Left lung (tissue), 4 donors: ENCODE measurements at regions not wholly inside any gene's neighbourhood (a gene's known extent, or its start where the extent isn't known, plus 50 kb on each side); places are given as distances from the start of the nearest gene placed in this dataset.
"Not testable (repeated sequence)": the region's sequence is repeated elsewhere in the genome, so short reads cannot be mapped to it uniquely, and the experiment has no call there.

Experiments
- ATAC-seq: fragments of 200-7000 bp; cut with Tn5 transposase; one replicate; pipeline ENCODE4 v1.9.1; 2020; ENCODE audit warnings: moderate library complexity
- DNase-seq, 4 donors: peaks; one replicate each; pipeline ENCODE4 v3.0.0-alpha.2; 2013 to 2020
- H3K27ac ChIP-seq, 2 donors: fragments of 200-600 bp; sonication (generic) in 1 of 2; one replicate each; pipeline versions ENCODE4 v1.5.0 to v1.8.0; 2020 to 2021
- H3K27me3 ChIP-seq, 2 donors: fragments of 200-600 bp; sonication (generic) in 1 of 2; one replicate each; pipeline versions ENCODE4 v1.5.0 to v1.8.0; 2020 to 2021
- H3K36me3 ChIP-seq, 2 donors: fragments of 200-600 bp; sonication (generic) in 1 of 2; one replicate each; pipeline versions ENCODE4 v1.5.0 to v1.8.0; 2020 to 2021
- H3K4me1 ChIP-seq, 2 donors: fragments of 200-600 bp; one replicate each; pipeline ENCODE4 v1.8.0; 2021
- H3K4me3 ChIP-seq, 2 donors: fragments of 200-600 bp; sonication (generic) in 1 of 2; one replicate each; pipeline versions ENCODE4 v1.5.0 to v1.8.0; 2020 to 2021; ENCODE audit warnings: mild to moderate bottlenecking in 1 of 2
- H3K9me3 ChIP-seq, 2 donors: fragments of 200-600 bp; sonication (generic) in 1 of 2; one replicate each; pipeline versions ENCODE4 v1.5.0 to v1.8.0; 2020 to 2021
- CTCF ChIP-seq, 2 donors: fragments of 200-600 bp; sonication (generic) in 1 of 2; IDR thresholded peaks; one replicate each; pipeline versions ENCODE4 v1.5.0 to v1.8.0; 2021; ENCODE audit warnings: antibody characterized with exemption in 2 of 2
- intact Hi-C, 2 donors: fragments of 100-400 bp; cut with DNase I; formaldehyde crosslinking; loops; one replicate each; pipeline versions ENCODE4 v1.11.2 to v1.14.2; 2022
- donor health status: DM: no; HTN: yes; CAD: no.
- donor health status: DM: no; HTN: no; CAD: no.

DNA sequence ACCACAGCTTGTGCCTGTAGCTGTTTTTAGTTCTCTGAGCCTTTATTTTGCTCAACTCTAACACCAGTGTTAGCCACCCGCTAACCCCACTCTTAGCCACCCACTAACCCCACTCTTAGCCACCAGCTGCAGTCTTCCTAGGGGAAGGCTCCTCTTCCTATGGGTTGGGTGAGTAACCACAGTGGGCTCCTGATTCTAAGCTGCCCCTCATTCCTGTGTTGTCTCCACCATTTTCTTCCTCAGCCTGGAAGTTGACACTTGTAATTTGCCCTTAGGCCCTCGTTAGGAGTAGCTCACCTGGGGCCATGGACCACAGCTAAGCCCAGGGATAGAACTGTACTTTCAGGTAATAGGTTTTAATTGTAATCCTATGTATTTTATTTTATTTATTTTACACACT, 782.9 kb upstream of the TPTE start:
- no peak for TF ChIP-seq CTCF (IDR thresholded peaks at IDR 0.05)
- H3K27ac ChIP-seq: no peak overlapping the region
- peaks cover 0 to 5% of the 10 kb centered on the region in 2 donors for H3K27me3 ChIP-seq
- ATAC-seq: peak; percentile 15
- no peak for DNase-seq
- H3K4me1 ChIP-seq: no peaks in the 10 kb centered on the region
- H3K4me3 ChIP-seq: no peak overlapping the region
- H3K36me3 ChIP-seq: no peaks in the 10 kb centered on the region
- H3K9me3 ChIP-seq: peaks cover 5 to 78% of the 10 kb centered on the region in 2 donors
- intact Hi-C loops: no loop called here

DNA sequence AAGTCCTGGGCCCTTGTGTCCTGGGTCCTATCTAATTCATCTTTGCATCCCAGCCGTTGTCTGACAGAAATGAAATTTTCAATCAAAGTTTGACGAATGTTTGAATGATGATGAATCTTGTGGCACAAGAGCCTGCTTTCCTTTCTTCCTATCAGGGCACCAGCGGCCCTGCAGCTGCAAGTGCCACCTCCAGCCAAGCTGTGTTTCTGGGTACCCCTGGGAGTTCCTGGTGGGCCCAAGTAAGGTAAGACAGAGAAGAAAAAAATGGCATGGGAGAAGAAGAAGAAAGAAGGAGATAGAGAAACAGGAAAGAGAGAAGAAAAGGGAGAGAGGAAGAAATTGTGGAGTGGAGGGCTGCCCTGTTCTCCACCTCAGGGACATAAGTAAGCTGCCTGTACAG, 782.1 kb upstream of the TPTE start:
- no peak overlapping the region for H3K4me3 ChIP-seq
- H3K27ac ChIP-seq: no peak overlapping the region
- no peak for TF ChIP-seq CTCF (IDR thresholded peaks at IDR 0.05)
- DNase-seq (peak in 1 of 4 donors; percentile 61), ATAC-seq (no peak)
- peaks cover 5 to 76% of the 10 kb centered on the region in 2 donors for H3K9me3 ChIP-seq
- no peaks in the 10 kb centered on the region for H3K36me3 ChIP-seq
- H3K4me1 ChIP-seq: no peaks in the 10 kb centered on the region
- intact Hi-C loops: no loop called here
- peaks cover 0 to 5% of the 10 kb centered on the region in 2 donors for H3K27me3 ChIP-seq

- intact Hi-C loops, DNase-seq, H3K36me3 ChIP-seq, H3K4me1 ChIP-seq, H3K27me3 ChIP-seq, H3K27ac ChIP-seq, H3K4me3 ChIP-seq, ATAC-seq: not testable (repeated sequence)
- H3K9me3 ChIP-seq: peaks cover 5 to 76% of the 10 kb centered on the region in 2 donors
These were observed 781.0 kb upstream of the TPTE start for GRCh38 chr21:9740177-9740941.

- H3K4me1 ChIP-seq, H3K4me3 ChIP-seq, intact Hi-C loops, H3K27ac ChIP-seq, ATAC-seq, DNase-seq, H3K27me3 ChIP-seq, H3K36me3 ChIP-seq: not testable (repeated sequence)
- peaks cover 5 to 75% of the 10 kb centered on the region in 2 donors for H3K9me3 ChIP-seq
These were observed 780.2 kb upstream of the TPTE start for GRCh38 chr21:9740991-9741742.

- H3K36me3 ChIP-seq, H3K27ac ChIP-seq, ATAC-seq, intact Hi-C loops, H3K4me1 ChIP-seq, H3K4me3 ChIP-seq, H3K27me3 ChIP-seq: not testable (repeated sequence)
- H3K9me3 ChIP-seq: peaks cover 0 to 63% of the 10 kb centered on the region in 2 donors
- peak in 1 of 4 donors; percentile 77 for DNase-seq
These were observed 777.8 kb upstream of the TPTE start for GRCh38 chr21:9743566-9743965.

DNA sequence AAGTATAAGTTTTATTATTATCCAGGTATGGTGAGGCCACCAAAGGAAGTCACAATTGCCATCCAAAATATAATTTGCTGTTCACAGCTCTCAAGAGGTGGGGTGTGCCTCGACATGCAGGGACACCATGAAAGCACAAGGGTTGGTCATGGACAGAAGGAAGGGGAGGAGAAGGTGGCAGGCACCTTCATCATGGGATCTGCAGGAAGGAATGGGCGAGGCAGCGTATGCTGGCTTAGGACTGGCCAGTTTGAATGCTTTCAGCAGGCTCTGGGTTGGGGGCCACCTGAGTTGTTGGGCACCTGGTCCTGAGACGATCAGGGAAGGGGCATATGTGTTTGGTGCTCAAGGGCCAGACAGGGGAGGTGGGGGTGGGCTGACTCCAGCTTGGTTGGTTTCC, 777.2 kb upstream of the TPTE start:
- H3K27ac ChIP-seq, H3K4me3 ChIP-seq, DNase-seq, H3K27me3 ChIP-seq, H3K36me3 ChIP-seq, ATAC-seq, H3K4me1 ChIP-seq, intact Hi-C loops: not testable (repeated sequence)
- peaks cover 0 to 62% of the 10 kb centered on the region in 2 donors for H3K9me3 ChIP-seq

DNA sequence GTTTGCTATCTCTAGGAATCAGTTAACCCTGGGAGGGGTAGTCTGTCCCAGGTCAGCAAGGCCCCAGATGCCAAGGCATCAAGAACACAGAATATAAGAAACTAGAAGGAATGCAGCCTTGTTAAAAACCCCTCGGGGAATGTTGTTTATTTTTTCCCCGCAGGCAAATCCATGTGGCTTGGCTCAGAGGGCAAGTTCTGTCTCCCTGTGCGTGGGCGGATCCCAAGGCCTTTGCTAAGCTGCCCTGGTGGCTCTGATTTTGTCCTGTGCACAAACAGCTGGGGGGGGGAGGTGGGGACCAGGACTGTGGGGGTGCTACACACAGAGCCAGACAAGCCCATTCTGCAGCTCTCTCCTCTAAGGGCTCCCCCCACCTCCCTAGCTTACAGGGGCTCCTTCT, 776.8 kb upstream of the TPTE start:
- peak in 2 of 4 donors; percentile 2 to 64 for DNase-seq
- H3K27me3 ChIP-seq, H3K36me3 ChIP-seq, intact Hi-C loops, ATAC-seq, H3K27ac ChIP-seq, H3K4me3 ChIP-seq, H3K4me1 ChIP-seq: not testable (repeated sequence)
- peaks cover 0 to 60% of the 10 kb centered on the region in 2 donors for H3K9me3 ChIP-seq

DNA sequence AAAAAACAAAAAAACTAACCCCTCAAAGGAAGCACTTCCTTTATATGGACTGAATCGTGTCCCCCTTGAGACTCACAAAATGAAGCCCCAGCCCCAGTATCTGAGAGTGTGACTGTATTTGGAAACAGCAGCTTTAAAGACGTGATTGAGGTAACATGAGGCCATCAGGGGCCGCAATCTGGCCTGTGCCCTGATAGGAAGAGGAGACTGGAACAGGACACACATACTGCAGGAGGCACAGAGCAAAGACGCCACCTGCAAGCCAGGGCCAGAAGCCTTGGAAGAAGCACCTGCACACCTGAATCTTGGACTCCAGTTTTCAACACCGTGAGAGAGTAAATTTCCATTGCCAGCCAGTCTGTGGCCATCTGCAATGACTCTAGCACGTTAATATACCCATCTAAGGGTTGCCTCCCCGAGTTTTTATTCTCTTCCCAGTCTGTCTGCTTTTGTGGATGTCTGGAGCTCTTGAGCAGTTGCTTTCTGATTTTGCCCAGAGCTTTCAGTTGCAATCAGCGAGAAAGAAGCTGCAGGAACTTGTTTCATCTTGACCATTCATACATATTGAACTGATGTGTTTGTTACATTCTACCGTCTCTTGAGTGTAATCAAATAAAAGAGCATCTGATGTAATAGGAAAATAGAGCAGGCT, 775.8 kb upstream of the TPTE start:
- H3K9me3 ChIP-seq: peaks cover 0 to 55% of the 10 kb centered on the region in 2 donors
- H3K27me3 ChIP-seq, H3K4me1 ChIP-seq, DNase-seq, intact Hi-C loops, H3K4me3 ChIP-seq, H3K27ac ChIP-seq, ATAC-seq, H3K36me3 ChIP-seq: not testable (repeated sequence)

GRCh38 chr21:9746311-9746710, 775.1 kb upstream of the TPTE start:
- intact Hi-C loops: not testable (repeated sequence)

DNA sequence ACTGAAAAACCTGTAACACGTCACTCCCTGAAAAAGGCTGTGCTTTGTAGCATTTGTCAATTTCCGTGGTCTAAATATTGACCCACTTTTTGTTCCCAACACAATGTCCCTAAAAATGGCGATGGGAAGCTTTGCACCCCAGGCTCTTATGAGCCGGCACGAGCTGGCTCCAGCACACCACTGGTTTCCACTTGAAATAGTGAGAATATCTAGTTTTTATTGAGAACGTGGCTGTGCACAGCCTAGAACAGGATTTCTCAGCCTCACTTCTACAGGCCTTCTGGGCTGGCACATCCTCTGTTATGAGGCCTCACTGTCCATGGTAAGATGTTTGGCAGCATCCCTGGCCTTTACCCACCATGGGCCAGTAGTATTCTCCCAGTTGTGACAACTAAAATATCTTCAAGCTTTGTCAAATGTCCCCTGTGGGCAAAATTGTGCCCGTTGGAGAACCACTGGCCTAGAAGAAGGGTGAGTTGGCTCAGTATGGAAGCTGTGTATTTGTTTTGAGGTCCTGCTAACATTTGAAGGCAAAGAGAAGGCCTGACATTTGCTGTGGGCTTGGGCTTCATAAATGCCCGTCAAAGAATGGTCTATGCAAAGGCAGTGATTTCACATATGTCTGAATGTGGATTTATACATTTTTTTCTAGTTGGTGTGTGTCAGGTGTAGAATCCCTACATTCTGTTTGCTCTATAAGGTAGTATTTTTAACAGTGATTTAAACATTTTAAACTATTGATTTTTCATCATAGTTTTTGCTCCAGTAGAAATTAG, 774.4 kb upstream of the TPTE start:
- ATAC-seq, DNase-seq: not testable (repeated sequence)

More at GRCh38 chr21:9746311-9746710, 775.1 kb upstream of the TPTE start:
- H3K4me1 ChIP-seq, DNase-seq, ATAC-seq, H3K36me3 ChIP-seq, H3K27ac ChIP-seq, H3K27me3 ChIP-seq, H3K4me3 ChIP-seq: not testable (repeated sequence)
- peaks cover 0 to 59% of the 10 kb centered on the region in 2 donors for H3K9me3 ChIP-seq

More for the DNA sequence above, 774.4 kb upstream of the TPTE start:
- H3K27me3 ChIP-seq, intact Hi-C loops, H3K27ac ChIP-seq, H3K36me3 ChIP-seq, H3K4me1 ChIP-seq, H3K4me3 ChIP-seq: not testable (repeated sequence)
- H3K9me3 ChIP-seq: peaks cover 0 to 54% of the 10 kb centered on the region in 2 donors
